ENCODE measurements at regions not wholly inside any gene's neighbourhood (a gene's known extent, or its start where the extent isn't known, plus 50 kb on each side); places are given as distances from the start of the nearest gene placed in this dataset.

GRCh38 chrX:4963432-4963831 is 1250.0 kb upstream of the PRKX start:
- no peaks in the 10 kb centered on the region for H3K79me2 ChIP-seq (replicated peaks; ENCODE audit: insufficient read depth)
- H3K27ac ChIP-seq (ENCODE audit: low read depth) = no peak overlapping the region
- no peaks in the 10 kb centered on the region for H3F3A ChIP-seq (replicated peaks; ENCODE audit: low read depth)
- no peaks in the 10 kb centered on the region for H3K9me2 ChIP-seq (ENCODE audit: insufficient read depth)
- no peaks in the 10 kb centered on the region for H3K36me3 ChIP-seq (ENCODE audit: insufficient read depth)
- H2AFZ ChIP-seq = no peak overlapping the region
- H3K4me1 Mint-ChIP-seq = no peaks in the 10 kb centered on the region
- no peak overlapping the region for H3K27ac Mint-ChIP-seq
- ATAC-seq (no peak), DNase-seq (ENCODE audit: low spot score) (no peak)
- H3K4me1 ChIP-seq (ENCODE audit: insufficient read depth) = no peaks in the 10 kb centered on the region
- H3K9me3 Mint-ChIP-seq = peaks cover 6% of the 10 kb centered on the region
- H3K36me3 Mint-ChIP-seq (ENCODE audit: low read depth) = 0 out of 3 replicates have a peak, but pooled peaks cover 3% of the 10 kb centered on the region
- H3K27me3 Mint-ChIP-seq (ENCODE audit: insufficient read depth, low read depth, poor library complexity) = no peaks in the 10 kb centered on the region
- no peak for TF ChIP-seq CREB1 (CRISPR knock-in tag; IDR thresholded peaks at IDR 0.05; ENCODE audit: low read depth)
- no peak for TF ChIP-seq CTCF (conservative IDR thresholded peaks at IDR 0.05; ENCODE audit: low read depth in 2 of 2)
- TF ChIP-seq ZNF114 (CRISPR knock-in tag; IDR thresholded peaks at IDR 0.05) = no peak
- no peak for TF ChIP-seq POLR2AphosphoS5 (IDR thresholded peaks at IDR 0.05; ENCODE audit: low read depth)
- no peak for TF ChIP-seq ZNF331 (CRISPR knock-in tag; IDR thresholded peaks at IDR 0.05; ENCODE audit: low read depth)
- TF ChIP-seq EZH2phosphoT487 (IDR thresholded peaks at IDR 0.05; ENCODE audit: unreplicated experiment) = no peak
- TF ChIP-seq, protein P1, sequence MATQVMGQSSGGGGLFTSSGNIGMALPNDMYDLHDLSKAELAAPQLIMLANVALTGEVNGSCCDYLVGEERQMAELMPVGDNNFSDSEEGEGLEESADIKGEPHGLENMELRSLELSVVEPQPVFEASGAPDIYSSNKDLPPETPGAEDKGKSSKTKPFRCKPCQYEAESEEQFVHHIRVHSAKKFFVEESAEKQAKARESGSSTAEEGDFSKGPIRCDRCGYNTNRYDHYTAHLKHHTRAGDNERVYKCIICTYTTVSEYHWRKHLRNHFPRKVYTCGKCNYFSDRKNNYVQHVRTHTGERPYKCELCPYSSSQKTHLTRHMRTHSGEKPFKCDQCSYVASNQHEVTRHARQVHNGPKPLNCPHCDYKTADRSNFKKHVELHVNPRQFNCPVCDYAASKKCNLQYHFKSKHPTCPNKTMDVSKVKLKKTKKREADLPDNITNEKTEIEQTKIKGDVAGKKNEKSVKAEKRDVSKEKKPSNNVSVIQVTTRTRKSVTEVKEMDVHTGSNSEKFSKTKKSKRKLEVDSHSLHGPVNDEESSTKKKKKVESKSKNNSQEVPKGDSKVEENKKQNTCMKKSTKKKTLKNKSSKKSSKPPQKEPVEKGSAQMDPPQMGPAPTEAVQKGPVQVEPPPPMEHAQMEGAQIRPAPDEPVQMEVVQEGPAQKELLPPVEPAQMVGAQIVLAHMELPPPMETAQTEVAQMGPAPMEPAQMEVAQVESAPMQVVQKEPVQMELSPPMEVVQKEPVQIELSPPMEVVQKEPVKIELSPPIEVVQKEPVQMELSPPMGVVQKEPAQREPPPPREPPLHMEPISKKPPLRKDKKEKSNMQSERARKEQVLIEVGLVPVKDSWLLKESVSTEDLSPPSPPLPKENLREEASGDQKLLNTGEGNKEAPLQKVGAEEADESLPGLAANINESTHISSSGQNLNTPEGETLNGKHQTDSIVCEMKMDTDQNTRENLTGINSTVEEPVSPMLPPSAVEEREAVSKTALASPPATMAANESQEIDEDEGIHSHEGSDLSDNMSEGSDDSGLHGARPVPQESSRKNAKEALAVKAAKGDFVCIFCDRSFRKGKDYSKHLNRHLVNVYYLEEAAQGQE (IDR thresholded peaks at IDR 0.05; ENCODE audit: unreplicated experiment) = no peak
- TF ChIP-seq NANOG (IDR thresholded peaks at IDR 0.05; ENCODE audit: borderline replicate concordance) = no peak
- TF ChIP-seq EZH2 (IDR thresholded peaks at IDR 0.05; ENCODE audit: low read depth, unreplicated experiment) = no peak
- no peak for TF ChIP-seq JUNB (IDR thresholded peaks at IDR 0.05; ENCODE audit: unreplicated experiment)
- TF ChIP-seq, protein P2, sequence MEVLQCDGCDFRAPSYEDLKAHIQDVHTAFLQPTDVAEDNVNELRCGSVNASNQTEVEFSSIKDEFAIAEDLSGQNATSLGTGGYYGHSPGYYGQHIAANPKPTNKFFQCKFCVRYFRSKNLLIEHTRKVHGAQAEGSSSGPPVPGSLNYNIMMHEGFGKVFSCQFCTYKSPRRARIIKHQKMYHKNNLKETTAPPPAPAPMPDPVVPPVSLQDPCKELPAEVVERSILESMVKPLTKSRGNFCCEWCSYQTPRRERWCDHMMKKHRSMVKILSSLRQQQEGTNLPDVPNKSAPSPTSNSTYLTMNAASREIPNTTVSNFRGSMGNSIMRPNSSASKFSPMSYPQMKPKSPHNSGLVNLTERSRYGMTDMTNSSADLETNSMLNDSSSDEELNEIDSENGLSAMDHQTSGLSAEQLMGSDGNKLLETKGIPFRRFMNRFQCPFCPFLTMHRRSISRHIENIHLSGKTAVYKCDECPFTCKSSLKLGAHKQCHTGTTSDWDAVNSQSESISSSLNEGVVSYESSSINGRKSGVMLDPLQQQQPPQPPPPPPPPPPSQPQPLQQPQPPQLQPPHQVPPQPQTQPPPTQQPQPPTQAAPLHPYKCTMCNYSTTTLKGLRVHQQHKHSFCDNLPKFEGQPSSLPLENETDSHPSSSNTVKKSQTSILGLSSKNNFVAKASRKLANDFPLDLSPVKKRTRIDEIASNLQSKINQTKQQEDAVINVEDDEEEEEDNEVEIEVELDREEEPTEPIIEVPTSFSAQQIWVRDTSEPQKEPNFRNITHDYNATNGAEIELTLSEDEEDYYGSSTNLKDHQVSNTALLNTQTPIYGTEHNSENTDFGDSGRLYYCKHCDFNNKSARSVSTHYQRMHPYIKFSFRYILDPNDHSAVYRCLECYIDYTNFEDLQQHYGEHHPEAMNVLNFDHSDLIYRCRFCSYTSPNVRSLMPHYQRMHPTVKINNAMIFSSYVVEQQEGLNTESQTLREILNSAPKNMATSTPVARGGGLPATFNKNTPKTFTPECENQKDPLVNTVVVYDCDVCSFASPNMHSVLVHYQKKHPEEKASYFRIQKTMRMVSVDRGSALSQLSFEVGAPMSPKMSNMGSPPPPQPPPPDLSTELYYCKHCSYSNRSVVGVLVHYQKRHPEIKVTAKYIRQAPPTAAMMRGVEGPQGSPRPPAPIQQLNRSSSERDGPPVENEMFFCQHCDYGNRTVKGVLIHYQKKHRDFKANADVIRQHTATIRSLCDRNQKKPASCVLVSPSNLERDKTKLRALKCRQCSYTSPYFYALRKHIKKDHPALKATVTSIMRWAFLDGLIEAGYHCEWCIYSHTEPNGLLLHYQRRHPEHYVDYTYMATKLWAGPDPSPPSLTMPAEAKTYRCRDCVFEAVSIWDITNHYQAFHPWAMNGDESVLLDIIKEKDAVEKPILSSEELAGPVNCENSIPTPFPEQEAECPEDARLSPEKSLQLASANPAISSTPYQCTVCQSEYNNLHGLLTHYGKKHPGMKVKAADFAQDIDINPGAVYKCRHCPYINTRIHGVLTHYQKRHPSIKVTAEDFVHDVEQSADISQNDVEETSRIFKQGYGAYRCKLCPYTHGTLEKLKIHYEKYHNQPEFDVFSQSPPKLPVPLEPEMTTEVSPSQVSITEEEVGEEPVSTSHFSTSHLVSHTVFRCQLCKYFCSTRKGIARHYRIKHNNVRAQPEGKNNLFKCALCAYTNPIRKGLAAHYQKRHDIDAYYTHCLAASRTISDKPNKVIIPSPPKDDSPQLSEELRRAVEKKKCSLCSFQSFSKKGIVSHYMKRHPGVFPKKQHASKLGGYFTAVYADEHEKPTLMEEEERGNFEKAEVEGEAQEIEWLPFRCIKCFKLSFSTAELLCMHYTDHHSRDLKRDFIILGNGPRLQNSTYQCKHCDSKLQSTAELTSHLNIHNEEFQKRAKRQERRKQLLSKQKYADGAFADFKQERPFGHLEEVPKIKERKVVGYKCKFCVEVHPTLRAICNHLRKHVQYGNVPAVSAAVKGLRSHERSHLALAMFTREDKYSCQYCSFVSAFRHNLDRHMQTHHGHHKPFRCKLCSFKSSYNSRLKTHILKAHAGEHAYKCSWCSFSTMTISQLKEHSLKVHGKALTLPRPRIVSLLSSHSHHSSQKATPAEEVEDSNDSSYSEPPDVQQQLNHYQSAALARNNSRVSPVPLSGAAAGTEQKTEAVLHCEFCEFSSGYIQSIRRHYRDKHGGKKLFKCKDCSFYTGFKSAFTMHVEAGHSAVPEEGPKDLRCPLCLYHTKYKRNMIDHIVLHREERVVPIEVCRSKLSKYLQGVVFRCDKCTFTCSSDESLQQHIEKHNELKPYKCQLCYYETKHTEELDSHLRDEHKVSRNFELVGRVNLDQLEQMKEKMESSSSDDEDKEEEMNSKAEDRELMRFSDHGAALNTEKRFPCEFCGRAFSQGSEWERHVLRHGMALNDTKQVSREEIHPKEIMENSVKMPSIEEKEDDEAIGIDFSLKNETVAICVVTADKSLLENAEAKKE (CRISPR knock-in tag; IDR thresholded peaks at IDR 0.05) = no peak
- TF ChIP-seq, protein P3, sequence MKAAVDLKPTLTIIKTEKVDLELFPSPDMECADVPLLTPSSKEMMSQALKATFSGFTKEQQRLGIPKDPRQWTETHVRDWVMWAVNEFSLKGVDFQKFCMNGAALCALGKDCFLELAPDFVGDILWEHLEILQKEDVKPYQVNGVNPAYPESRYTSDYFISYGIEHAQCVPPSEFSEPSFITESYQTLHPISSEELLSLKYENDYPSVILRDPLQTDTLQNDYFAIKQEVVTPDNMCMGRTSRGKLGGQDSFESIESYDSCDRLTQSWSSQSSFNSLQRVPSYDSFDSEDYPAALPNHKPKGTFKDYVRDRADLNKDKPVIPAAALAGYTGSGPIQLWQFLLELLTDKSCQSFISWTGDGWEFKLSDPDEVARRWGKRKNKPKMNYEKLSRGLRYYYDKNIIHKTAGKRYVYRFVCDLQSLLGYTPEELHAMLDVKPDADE (IDR thresholded peaks at IDR 0.05) = no peak
- TF ChIP-seq STAT1 (IDR thresholded peaks at IDR 0.05; ENCODE audit: unreplicated experiment) = no peak
- H3K27me3 ChIP-seq (ENCODE audit: insufficient read depth) = no peaks in the 10 kb centered on the region
- H4K20me1 ChIP-seq (replicated peaks; ENCODE audit: insufficient read depth) = no peaks in the 10 kb centered on the region
- H3K4me3 Mint-ChIP-seq = no peak overlapping the region
- no peak overlapping the region for H3K4me2 ChIP-seq
- no peak overlapping the region for H3K4me3 ChIP-seq
